OCI-LY1 (cell line): ENCODE measurements at regions not wholly inside any gene's neighbourhood (a gene's known extent, or its start where the extent isn't known, plus 50 kb on each side); places are given as distances from the start of the nearest gene placed in this dataset.

Experiments
- H2AFZ ChIP-seq: fragments of 200-600 bp; sonication (generic), shearing (Covaris generic); 2 replicates; pipeline ENCODE4 v1.6.0; 2014; ENCODE audit warnings: antibody characterized with exemption, mild to moderate bottlenecking, low read length
- H3F3A ChIP-seq: fragments of 200-600 bp; sonication (generic), shearing (Covaris generic); 2 replicates; pipeline ENCODE4 v1.6.0; 2014; ENCODE audit warnings: mild to moderate bottlenecking, antibody characterized with exemption, low read length, moderate library complexity; ENCODE audit not compliant: insufficient read depth
- H3K27ac ChIP-seq: fragments of 200-600 bp; sonication (generic); 2 replicates; pipeline ENCODE4 v1.5.1; 2014; ENCODE audit warnings: low read length, mixed run types, mild to moderate bottlenecking, low read depth; ENCODE audit not compliant: poor library complexity, severe bottlenecking
- H3K27me3 ChIP-seq: fragments of 200-600 bp; sonication (generic); 2 replicates; pipeline ENCODE4 v1.6.0; 2014; ENCODE audit warnings: antibody characterized with exemption, mild to moderate bottlenecking, low read length, moderate library complexity; ENCODE audit not compliant: insufficient read depth
- H3K36me3 ChIP-seq: fragments of 200-600 bp; sonication (generic); 2 replicates; pipeline ENCODE4 v1.6.1; 2014; ENCODE audit warnings: mild to moderate bottlenecking, antibody characterized with exemption, low read length, moderate library complexity, mixed read lengths; ENCODE audit not compliant: insufficient read depth
- H3K4me1 ChIP-seq: fragments of 200-600 bp; sonication (generic); 2 replicates; pipeline ENCODE4 v1.5.1; 2014; ENCODE audit warnings: mild to moderate bottlenecking, low read length, moderate library complexity; ENCODE audit not compliant: insufficient read depth, severe bottlenecking
- H3K4me2 ChIP-seq: fragments of 200-600 bp; sonication (generic), shearing (Covaris generic); 2 replicates; pipeline ENCODE4 v1.6.1; 2014; ENCODE audit warnings: low read length
- H3K4me3 ChIP-seq: fragments of 200-600 bp; sonication (generic); 2 replicates; pipeline ENCODE4 v1.5.1; 2014; ENCODE audit warnings: low read length, low read depth, mild to moderate bottlenecking, mixed read lengths; ENCODE audit not compliant: poor library complexity, severe bottlenecking
- H3K79me2 ChIP-seq: fragments of 200-600 bp; shearing (Covaris generic); 2 replicates; pipeline ENCODE4 v1.6.1; 2016; ENCODE audit warnings: mixed run types, low read length, mixed read lengths; ENCODE audit not compliant: insufficient read depth
- H3K9ac ChIP-seq: fragments of 200-600 bp; sonication (generic), shearing (Covaris generic); 2 replicates; pipeline ENCODE4 v1.6.1; 2014; ENCODE audit warnings: mild to moderate bottlenecking, low read length, mixed read lengths
- H3K9me2 ChIP-seq: fragments of 200-600 bp; sonication (generic), shearing (Covaris generic); 2 replicates; pipeline ENCODE4 v1.6.1; 2014; ENCODE audit warnings: low read depth, mild to moderate bottlenecking, low read length, mixed read lengths
- H3K9me3 ChIP-seq: fragments of 200-600 bp; shearing (Covaris generic); 2 replicates; pipeline ENCODE4 v1.6.1; 2014; ENCODE audit warnings: low read length, mixed read lengths
- H4K20me1 ChIP-seq: fragments of 200-600 bp; sonication (generic), shearing (Covaris generic); 2 replicates; pipeline ENCODE4 v1.6.0; 2016; ENCODE audit warnings: mild to moderate bottlenecking, low read length; ENCODE audit not compliant: insufficient read depth
- EZH2 ChIP-seq: fragments of 200-600 bp; sonication (generic), shearing (Covaris generic); IDR thresholded peaks from 2 replicates; pipeline ENCODE4 v1.8.0; 2017; ENCODE audit warnings: borderline replicate concordance, mixed run types, mild to moderate bottlenecking, antibody characterized with exemption, low read length, moderate library complexity, mixed read lengths
- TF ChIP-seq, protein P1 (sequence below): fragments of 200-600 bp; sonication (generic), shearing (Covaris generic); IDR thresholded peaks from 2 replicates; pipeline ENCODE4 v1.5.1; 2017; ENCODE audit warnings: mild to moderate bottlenecking, antibody characterized with exemption, low read length, moderate library complexity, mixed read lengths

DNA sequence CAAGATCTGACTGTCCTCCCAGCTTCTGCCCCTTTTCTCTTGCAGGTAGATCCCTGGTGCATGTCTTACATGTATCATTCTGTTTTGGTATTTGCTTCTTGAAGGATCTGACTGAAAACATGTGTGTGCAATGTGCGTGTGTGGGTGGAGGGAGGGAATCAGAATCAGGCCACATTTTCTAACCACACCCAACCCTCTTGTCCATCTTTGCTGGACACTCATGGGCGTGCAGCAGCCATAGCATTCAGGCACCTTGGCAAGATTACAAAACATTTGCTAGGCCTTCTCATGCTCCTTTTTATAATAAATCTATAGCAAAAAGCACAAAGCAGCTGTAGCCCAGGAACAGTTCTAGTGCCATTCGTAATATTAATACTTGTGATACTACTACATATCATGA is 233.6 kb upstream of the E2F7 start:
- Histone ChIP-seq H3K27me3 (no peaks in the 10 kb centered on the region), H3K9ac (no peak overlapping the region), H3K9me2 (no peaks in the 10 kb centered on the region), H3K9me3 (no peaks in the 10 kb centered on the region), H3F3A (no peaks in the 10 kb centered on the region), H3K36me3 (no peaks in the 10 kb centered on the region), H3K4me2 (no peak overlapping the region), H2AFZ (no peak overlapping the region), H4K20me1 (no peaks in the 10 kb centered on the region), H3K4me3 (no peak overlapping the region), H3K4me1 (no peaks in the 10 kb centered on the region), H3K27ac (no peak overlapping the region), H3K79me2 (no peaks in the 10 kb centered on the region)
- no peak for TF ChIP-seq EZH2
- TF ChIP-seq, protein P1, sequence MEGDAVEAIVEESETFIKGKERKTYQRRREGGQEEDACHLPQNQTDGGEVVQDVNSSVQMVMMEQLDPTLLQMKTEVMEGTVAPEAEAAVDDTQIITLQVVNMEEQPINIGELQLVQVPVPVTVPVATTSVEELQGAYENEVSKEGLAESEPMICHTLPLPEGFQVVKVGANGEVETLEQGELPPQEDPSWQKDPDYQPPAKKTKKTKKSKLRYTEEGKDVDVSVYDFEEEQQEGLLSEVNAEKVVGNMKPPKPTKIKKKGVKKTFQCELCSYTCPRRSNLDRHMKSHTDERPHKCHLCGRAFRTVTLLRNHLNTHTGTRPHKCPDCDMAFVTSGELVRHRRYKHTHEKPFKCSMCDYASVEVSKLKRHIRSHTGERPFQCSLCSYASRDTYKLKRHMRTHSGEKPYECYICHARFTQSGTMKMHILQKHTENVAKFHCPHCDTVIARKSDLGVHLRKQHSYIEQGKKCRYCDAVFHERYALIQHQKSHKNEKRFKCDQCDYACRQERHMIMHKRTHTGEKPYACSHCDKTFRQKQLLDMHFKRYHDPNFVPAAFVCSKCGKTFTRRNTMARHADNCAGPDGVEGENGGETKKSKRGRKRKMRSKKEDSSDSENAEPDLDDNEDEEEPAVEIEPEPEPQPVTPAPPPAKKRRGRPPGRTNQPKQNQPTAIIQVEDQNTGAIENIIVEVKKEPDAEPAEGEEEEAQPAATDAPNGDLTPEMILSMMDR = no peak

DNA sequence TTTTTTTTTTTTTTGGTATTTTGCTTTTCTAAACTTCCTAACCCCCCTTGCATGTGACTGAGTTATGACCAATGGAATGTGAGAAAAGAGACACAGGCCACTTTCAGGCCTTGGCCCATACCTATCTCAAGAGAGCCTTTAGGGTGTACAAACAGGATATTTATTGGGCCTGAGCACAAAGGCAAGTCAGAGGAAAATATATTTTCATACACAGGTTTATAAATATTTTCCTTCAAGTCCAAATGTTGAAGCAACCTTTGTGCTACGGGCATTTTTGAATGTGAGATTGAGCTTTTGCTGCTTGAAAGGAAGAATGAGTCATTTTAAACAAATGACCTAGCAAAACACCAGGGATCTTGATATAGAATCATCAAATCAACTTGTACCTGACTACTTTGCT is 228.6 kb upstream of the E2F7 start:
- Histone ChIP-seq H3K4me3 (no peak overlapping the region), H3K36me3 (no peaks in the 10 kb centered on the region), H3K79me2 (no peaks in the 10 kb centered on the region), H2AFZ (no peak overlapping the region), H3K27ac (no peak overlapping the region), H3K27me3 (no peaks in the 10 kb centered on the region), H3K9me2 (no peaks in the 10 kb centered on the region), H4K20me1 (no peaks in the 10 kb centered on the region), H3K4me2 (no peak overlapping the region), H3F3A (no peaks in the 10 kb centered on the region), H3K9me3 (no peaks in the 10 kb centered on the region), H3K9ac (no peak overlapping the region), H3K4me1 (no peaks in the 10 kb centered on the region)
- TF ChIP-seq EZH2 = no peak
- TF ChIP-seq, protein P1 = no peak

- no peaks in the 10 kb centered on the region for H3K79me2 ChIP-seq
- TF ChIP-seq, protein P1 = no peak
- TF ChIP-seq EZH2 = no peak
- no peak overlapping the region for H3K9ac ChIP-seq
- H3K36me3 ChIP-seq = no peaks in the 10 kb centered on the region
- no peaks in the 10 kb centered on the region for H3F3A ChIP-seq
- no peaks in the 10 kb centered on the region for H3K9me3 ChIP-seq
- no peak overlapping the region for H2AFZ ChIP-seq
- H3K9me2 ChIP-seq = no peaks in the 10 kb centered on the region
- no peak overlapping the region for H3K4me3 ChIP-seq
- no peak overlapping the region for H3K27ac ChIP-seq
- H3K4me2 ChIP-seq = no peak overlapping the region
- no peaks in the 10 kb centered on the region for H3K4me1 ChIP-seq
- H3K27me3 ChIP-seq = no peaks in the 10 kb centered on the region
- H4K20me1 ChIP-seq = no peaks in the 10 kb centered on the region
Measured at GRCh38 chr12:77274926-77275325, 209.6 kb upstream of the E2F7 start.
